K562 (cell line): ENCODE measurements at regions not wholly inside any gene's neighbourhood (a gene's known extent, or its start where the extent isn't known, plus 50 kb on each side); places are given as distances from the start of the nearest gene placed in this dataset.

ENCODE experiments used
- ATAC-seq: fragments of 200-7000 bp; cut with Tn5 transposase; 3 replicates; pipeline ENCODE4 v1.9.1; 2020; ENCODE audit warnings: moderate library complexity
- BruUV-seq: library from RNA; stranded (reverse); fragments of 400-500 nt; replicated peaks from 2 replicates; lab custom pipeline; 2021; lab: Mats Ljungman, UMichigan
- CTCF ChIA-PET: fragments of 300-600 bp; formaldehyde crosslinking; extraction: SDS; loops from one replicate; lab custom pipeline; 2021; ENCODE audit warnings: low intra/inter-chr PET ratio; lab: Yijun Ruan, JAX
- POLR2A ChIA-PET: fragments of 300-600, 350-650 bp; sonication (Branson Sonifier 250); formaldehyde crosslinking; extraction: SDS; loops from one replicate; lab custom pipeline; 2021; ENCODE audit warnings: antibody characterized with exemption, inconsistent platforms; lab: Yijun Ruan, JAX
- DNase-seq, 4 experiments: peaks; one replicate each; pipeline versions ENCODE4 v3.0.0 to v3.0.0-alpha.2; 2011 to 2018; ENCODE audit warnings: low spot score in 3 of 4, mixed read lengths in 3 of 4; ENCODE audit errors: extremely low read depth in 1 of 4
- FAIRE-seq: peaks from 2 replicates; lab custom pipeline; 2011; peaks lifted over from hg19 to GRCh38; lab: Jason Lieb, UNC
- H2AFZ ChIP-seq: 2 replicates; pipeline ENCODE4 v1.6.0; 2011; ENCODE audit warnings: low read depth, low read length, control low read depth, inconsistent platforms
- H3K27ac ChIP-seq: fragments of 200-600 bp; 3 replicates; pipeline ENCODE4 v1.8.0; 2011; ENCODE audit warnings: low read depth, mild to moderate bottlenecking, control low read depth, inconsistent platforms, low read length, moderate library complexity, mixed read lengths; ENCODE audit errors: extremely low read depth
- H3K27me3 ChIP-seq, 2 experiments: fragments of 300-600 bp in 1 of 2; 2 replicates in 1 of 2; 3 replicates in 1 of 2; pipeline versions ENCODE4 v1.6.0 to v1.8.0; 2011; ENCODE audit warnings: inconsistent platforms in 2 of 2, low read length in 2 of 2, mild to moderate bottlenecking in 1 of 2, mixed read lengths in 1 of 2, moderate library complexity in 1 of 2; ENCODE audit not compliant: control insufficient read depth in 2 of 2, insufficient read depth in 2 of 2
- H3K36me3 ChIP-seq: fragments of 300-600 bp; 3 replicates; pipeline ENCODE4 v1.8.0; 2011; ENCODE audit warnings: mild to moderate bottlenecking, low read length, inconsistent platforms; ENCODE audit not compliant: control insufficient read depth, insufficient read depth
- H3K4me1 ChIP-seq, 2 experiments: fragments of 200-600 bp in 1 of 2; replicated peaks in 1 of 2; 2 replicates in 1 of 2; 3 replicates in 1 of 2; pipeline versions ENCODE4 v1.5.1 to v1.8.0; 2011; ENCODE audit warnings: inconsistent platforms in 2 of 2, low read length in 2 of 2, mild to moderate bottlenecking in 1 of 2, mixed read lengths in 1 of 2, moderate library complexity in 1 of 2; ENCODE audit not compliant: control insufficient read depth in 2 of 2, insufficient read depth in 2 of 2
- H3K4me2 ChIP-seq: 2 replicates; pipeline ENCODE4 v1.6.1; 2011; ENCODE audit warnings: low read length, control low read depth, inconsistent platforms, mixed read lengths; ENCODE audit not compliant: insufficient read depth
- H3K4me3 ChIP-seq: fragments of 200-600 bp; sonication (generic), shearing (Covaris generic); 2 replicates; pipeline ENCODE4 v1.5.1; 2016; ENCODE audit warnings: control low read depth, inconsistent platforms
- H3K79me2 ChIP-seq: fragments of 200-600 bp; 3 replicates; pipeline ENCODE4 v1.8.0; 2011; ENCODE audit warnings: low read length, inconsistent platforms; ENCODE audit not compliant: control insufficient read depth, insufficient read depth
- H3K9ac ChIP-seq, 2 experiments: 2 replicates each; pipeline versions ENCODE4 v1.6.0 to v1.6.1; 2011; ENCODE audit warnings: low read depth in 2 of 2, low read length in 2 of 2, control low read depth in 1 of 2, inconsistent platforms in 1 of 2, mild to moderate bottlenecking in 1 of 2, mixed read lengths in 1 of 2; ENCODE audit not compliant: insufficient read depth in 1 of 2
- H3K9me1 ChIP-seq: one replicate; pipeline ENCODE4 v1.6.0; 2011; ENCODE audit warnings: inconsistent platforms, mild to moderate bottlenecking, low read length, moderate library complexity; ENCODE audit not compliant: control insufficient read depth, insufficient read depth
- H3K9me3 ChIP-seq: replicated peaks from 2 replicates; pipeline ENCODE4 v1.5.1; 2011; ENCODE audit warnings: low read depth, low read length, inconsistent platforms; ENCODE audit not compliant: control insufficient read depth, insufficient read depth
- H4K20me1 ChIP-seq: replicated peaks from 2 replicates; pipeline ENCODE4 v1.6.1; 2011; ENCODE audit warnings: low read length, inconsistent platforms, mixed read lengths; ENCODE audit not compliant: control insufficient read depth, insufficient read depth
- AFF1 ChIP-seq, 2 experiments: fragments of 450-650 bp; IDR thresholded peaks; 2 replicates each; pipeline ENCODE4 v1.6.1; 2018; ENCODE audit warnings: mild to moderate bottlenecking in 2 of 2, low read depth in 1 of 2; ENCODE audit not compliant: partially characterized antibody in 2 of 2
- COPS2 ChIP-seq: fragments of 450-650 bp; conservative IDR thresholded peaks from 2 replicates; pipeline ENCODE4 v1.6.1; 2016; ENCODE audit warnings: mild to moderate bottlenecking, moderate library complexity
- CSDE1 ChIP-seq, 2 experiments: fragments of 450-650 bp; IDR thresholded peaks; 2 replicates each; pipeline ENCODE4 v1.6.1; 2016; ENCODE audit warnings: mild to moderate bottlenecking in 1 of 2
- NELFE ChIP-seq: IDR thresholded peaks from 2 replicates; pipeline ENCODE4 v1.6.1; 2011; ENCODE audit warnings: mild to moderate bottlenecking; ENCODE audit not compliant: insufficient read depth, insufficient read length
- PHB ChIP-seq: fragments of 250-450 bp; sonication (Bioruptor Pico); IDR thresholded peaks from 2 replicates; pipeline ENCODE4 v1.5.0; 2021
- SMARCC2 ChIP-seq: fragments of 450-650 bp; IDR thresholded peaks from 2 replicates; pipeline ENCODE4 v1.6.1; 2017; ENCODE audit warnings: antibody characterized with exemption, moderate library complexity, mild to moderate bottlenecking, low read depth
- TARDBP ChIP-seq: fragments of 450-650 bp; IDR thresholded peaks from 2 replicates; pipeline ENCODE4 v1.6.1; 2016
- TGIF2 ChIP-seq: sonication (generic); formaldehyde crosslinking; IDR thresholded peaks from 2 replicates; pipeline ENCODE4 v1.8.1; 2022; ENCODE audit warnings: mild to moderate bottlenecking, missing genetic modification reagents, moderate library complexity
- TRIM28 ChIP-seq: fragments of 450-650 bp; IDR thresholded peaks from 2 replicates; pipeline ENCODE4 v1.6.1; 2017
- ZNF354B ChIP-seq: fragments of 250-450 bp; sonication (Bioruptor Pico); IDR thresholded peaks from 2 replicates; pipeline ENCODE4 v1.4.0; 2020
- ZNF398 ChIP-seq: fragments of 250-450 bp; sonication (Bioruptor Pico); IDR thresholded peaks from 2 replicates; pipeline ENCODE4 v1.8.0; 2021; ENCODE audit warnings: moderate library complexity, mild to moderate bottlenecking, inconsistent platforms
- ZNF41 ChIP-seq: fragments of 250-450 bp; sonication (Bioruptor Pico); conservative IDR thresholded peaks from 2 replicates; pipeline ENCODE4 v1.4.0; 2020; ENCODE audit warnings: mild to moderate bottlenecking
- in situ Hi-C: fragments of 300-500 bp; cut with MboI; formaldehyde crosslinking; loops from 4 replicates; pipeline ENCODE4 v1.15.0; 2018; ENCODE audit warnings: inconsistent platforms, mixed read lengths
- intact Hi-C: fragments of 100-400 bp; cut with micrococcal nuclease; formaldehyde crosslinking; loops from 2 replicates; pipeline ENCODE4 v1.14.2; 2022

- no peak for ATAC-seq
- in situ Hi-C loops (no loop called here), intact Hi-C loops (no loop called here)
- H3K4me3 ChIP-seq: no peak overlapping the region
- H3K27ac ChIP-seq: no peak overlapping the region
- no TSS peak for BruUV-seq
- H3K9ac ChIP-seq: no peak overlapping the region
- H3K4me2 ChIP-seq: no peak overlapping the region
- FAIRE-seq: no peak
- CTCF ChIA-PET: no interaction called here
- H3K79me2 ChIP-seq: no peaks in the 10 kb centered on the region
- H3K27me3 ChIP-seq: no peaks in the 10 kb centered on the region
- H3K9me1 ChIP-seq: no peaks in the 10 kb centered on the region
- POLR2A ChIA-PET: no interaction called here
- no peak for DNase-seq
- H3K9me3 ChIP-seq: no peaks in the 10 kb centered on the region
- no peaks in the 10 kb centered on the region for H4K20me1 ChIP-seq
- no peak overlapping the region for H2AFZ ChIP-seq
- no peaks in the 10 kb centered on the region for H3K4me1 ChIP-seq
- no peaks in the 10 kb centered on the region for H3K36me3 ChIP-seq
- no peak for TF ChIP-seq CSDE1 (IDR thresholded peaks at IDR 0.05)
- TF ChIP-seq ZNF41 (CRISPR knock-in tag): no peak
- TF ChIP-seq PHB (CRISPR knock-in tag): no peak
- TF ChIP-seq ZNF398 (CRISPR knock-in tag): no peak
- TF ChIP-seq NELFE: no peak
- no peak for TF ChIP-seq TARDBP
- no peak for TF ChIP-seq AFF1 (IDR thresholded peaks at IDR 0.05; ENCODE audit: low read depth in 1 of 2, partially characterized antibody in 2 of 2)
- no peak for TF ChIP-seq COPS2
- TF ChIP-seq SMARCC2: no peak
- TF ChIP-seq TGIF2: no peak
- TF ChIP-seq TRIM28: no peak
- no peak for TF ChIP-seq ZNF354B (CRISPR knock-in tag)
Measured at GRCh38 chr15:95215017-95215416, 983.7 kb downstream of the MCTP2 start.
